ENCODE measurements at regions not wholly inside any gene's neighbourhood (a gene's known extent, or its start where the extent isn't known, plus 50 kb on each side); places are given as distances from the start of the nearest gene placed in this dataset.

DNA sequence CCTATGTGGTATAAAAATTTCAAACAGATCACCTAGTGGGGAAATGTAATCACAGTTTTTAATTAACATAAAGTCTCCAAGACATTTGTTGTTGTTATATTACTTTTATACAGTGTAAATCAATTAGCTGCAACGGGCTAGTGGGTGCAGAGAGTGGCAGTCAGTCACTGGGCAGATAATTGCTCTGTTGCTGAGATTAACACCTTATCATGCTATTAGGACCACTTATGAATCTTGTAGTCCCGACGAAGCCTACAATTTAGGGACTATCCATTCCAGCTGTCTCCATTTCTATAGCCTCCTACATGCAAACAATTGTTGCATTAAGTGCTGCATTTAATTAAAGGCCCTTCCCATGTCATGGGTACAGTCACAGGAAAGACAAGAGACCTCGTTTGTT, 158.9 kb upstream of the PROX1 start:
- no peaks in the 10 kb centered on the region for H3K36me3 ChIP-seq
- no peaks in the 10 kb centered on the region for H3K4me1 ChIP-seq
- no peak overlapping the region for H3K27ac ChIP-seq
- ATAC-seq (no peak), DNase-seq (no peak)
- 26 to 37% methylated on average over 4 of the region's 4 CpGs for WGBS, 2 donors
- TF ChIP-seq, protein P1, sequence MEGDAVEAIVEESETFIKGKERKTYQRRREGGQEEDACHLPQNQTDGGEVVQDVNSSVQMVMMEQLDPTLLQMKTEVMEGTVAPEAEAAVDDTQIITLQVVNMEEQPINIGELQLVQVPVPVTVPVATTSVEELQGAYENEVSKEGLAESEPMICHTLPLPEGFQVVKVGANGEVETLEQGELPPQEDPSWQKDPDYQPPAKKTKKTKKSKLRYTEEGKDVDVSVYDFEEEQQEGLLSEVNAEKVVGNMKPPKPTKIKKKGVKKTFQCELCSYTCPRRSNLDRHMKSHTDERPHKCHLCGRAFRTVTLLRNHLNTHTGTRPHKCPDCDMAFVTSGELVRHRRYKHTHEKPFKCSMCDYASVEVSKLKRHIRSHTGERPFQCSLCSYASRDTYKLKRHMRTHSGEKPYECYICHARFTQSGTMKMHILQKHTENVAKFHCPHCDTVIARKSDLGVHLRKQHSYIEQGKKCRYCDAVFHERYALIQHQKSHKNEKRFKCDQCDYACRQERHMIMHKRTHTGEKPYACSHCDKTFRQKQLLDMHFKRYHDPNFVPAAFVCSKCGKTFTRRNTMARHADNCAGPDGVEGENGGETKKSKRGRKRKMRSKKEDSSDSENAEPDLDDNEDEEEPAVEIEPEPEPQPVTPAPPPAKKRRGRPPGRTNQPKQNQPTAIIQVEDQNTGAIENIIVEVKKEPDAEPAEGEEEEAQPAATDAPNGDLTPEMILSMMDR (IDR thresholded peaks at IDR 0.05), result no peak
- intact Hi-C loops (cut with DNase I), result no loop called here
- peaks cover 0 to 10% (median 0%) of the 10 kb centered on the region in 11 donors for H3K9me3 ChIP-seq
- H3K27me3 ChIP-seq, result no peaks in the 10 kb centered on the region
- H3K4me3 ChIP-seq, result no peak overlapping the region

DNA sequence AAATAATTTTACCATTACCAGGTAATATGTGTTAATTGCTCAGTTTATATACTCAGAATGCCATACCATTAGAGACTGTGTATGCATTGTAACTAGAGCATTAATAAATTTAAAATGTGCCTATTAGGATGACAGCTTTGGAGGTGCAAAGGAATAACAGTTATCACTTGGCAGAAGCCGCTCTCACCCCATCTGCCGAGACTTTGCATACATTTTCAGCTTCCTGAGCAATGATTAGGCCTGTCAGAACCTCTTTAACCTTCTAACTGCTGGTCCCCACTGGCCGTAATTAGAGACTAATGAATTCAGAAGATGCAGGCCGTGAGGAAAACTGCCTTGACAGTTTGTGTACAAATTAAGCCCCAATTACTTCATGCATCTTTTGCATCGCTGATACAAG, 158.0 kb upstream of the PROX1 start:
- ATAC-seq (no peak), DNase-seq (no peak)
- 67 to 68% methylated on average over 5 of the region's 5 CpGs for WGBS, 2 donors
- peaks cover 0 to 10% (median 0%) of the 10 kb centered on the region in 11 donors for H3K9me3 ChIP-seq
- no peak overlapping the region for H3K27ac ChIP-seq
- no peaks in the 10 kb centered on the region for H3K27me3 ChIP-seq
- no peak overlapping the region for H3K4me3 ChIP-seq
- no peaks in the 10 kb centered on the region for H3K4me1 ChIP-seq
- intact Hi-C loops (cut with DNase I), result no loop called here
- no peaks in the 10 kb centered on the region for H3K36me3 ChIP-seq
- TF ChIP-seq, protein P1 (IDR thresholded peaks at IDR 0.05), result no peak

GRCh38 chr1:213830371-213830770, 157.4 kb upstream of the PROX1 start:
- intact Hi-C loops (cut with DNase I), result no loop called here
- Histone ChIP-seq H3K36me3 (no peaks in the 10 kb centered on the region), H3K27me3 (no peaks in the 10 kb centered on the region), H3K4me3 (no peak overlapping the region), H3K4me1 (no peaks in the 10 kb centered on the region), H3K27ac (no peak overlapping the region), H3K9me3 (peaks cover 0 to 10% (median 0%) of the 10 kb centered on the region in 11 donors)
- WGBS, 2 donors, result 76 to 78% methylated on average over 6 of the region's 6 CpGs
- TF ChIP-seq, protein P1 (IDR thresholded peaks at IDR 0.05), result no peak
- no peak for DNase-seq
- ATAC-seq, result no peak

DNA sequence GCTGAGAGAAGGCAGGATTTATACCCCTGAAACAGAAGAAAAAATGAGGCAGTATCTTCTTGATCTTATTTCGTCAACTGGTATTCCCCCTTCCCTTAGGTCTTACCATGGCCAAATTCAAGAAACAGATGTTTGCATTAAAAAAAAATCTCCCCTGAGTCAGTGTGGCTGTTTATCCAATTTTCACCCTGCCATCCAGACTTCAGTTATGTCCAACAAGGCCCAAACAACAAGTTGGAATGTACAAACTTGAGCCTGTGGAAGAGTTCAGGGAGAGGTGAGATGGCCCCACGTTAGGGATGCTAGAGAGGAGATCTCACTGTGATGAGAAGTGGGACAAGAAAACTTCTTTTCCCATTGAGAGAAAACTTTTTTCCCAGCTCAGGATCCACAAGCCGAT, 147.2 kb upstream of the PROX1 start:
- Histone ChIP-seq H3K4me3 (no peak overlapping the region), H3K36me3 (no peaks in the 10 kb centered on the region), H3K27ac (no peak overlapping the region), H3K4me1 (no peaks in the 10 kb centered on the region), H3K9me3 (peaks cover 0 to 6% (median 0%) of the 10 kb centered on the region in 11 donors), H3K27me3 (peaks cover 0 to 5% (median 0%) of the 10 kb centered on the region in 7 donors)
- DNase-seq (no peak), ATAC-seq (no peak)
- WGBS, 2 donors, result 62 to 70% methylated on average over 3 of the region's 3 CpGs
- intact Hi-C loops (cut with DNase I), result no loop called here
- TF ChIP-seq, protein P1 (IDR thresholded peaks at IDR 0.05), result no peak
